ENCODE measurements at regions not wholly inside any gene's neighbourhood (a gene's known extent, or its start where the extent isn't known, plus 50 kb on each side); places are given as distances from the start of the nearest gene placed in this dataset.

DNA sequence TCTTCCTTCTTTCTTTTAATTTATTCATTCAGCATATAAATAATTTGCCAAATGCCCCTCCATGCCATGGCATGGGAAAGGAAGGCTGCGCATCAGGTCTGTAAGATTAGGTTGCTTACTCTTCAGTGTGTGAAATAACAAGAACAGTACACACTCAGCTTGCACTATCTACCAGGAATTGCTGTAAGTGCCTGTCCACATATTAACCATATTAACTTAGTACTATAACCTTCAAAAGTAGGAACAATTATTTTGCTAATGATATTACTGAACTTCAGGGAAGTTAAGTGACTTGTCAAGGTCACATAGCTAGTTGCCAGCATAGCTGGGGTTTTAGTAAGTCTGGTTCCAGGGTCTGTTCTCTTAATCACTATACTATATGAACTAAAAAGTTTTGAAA lies 89.2 kb upstream of the PMFBP1 start:
- no peak for ATAC-seq

DNA sequence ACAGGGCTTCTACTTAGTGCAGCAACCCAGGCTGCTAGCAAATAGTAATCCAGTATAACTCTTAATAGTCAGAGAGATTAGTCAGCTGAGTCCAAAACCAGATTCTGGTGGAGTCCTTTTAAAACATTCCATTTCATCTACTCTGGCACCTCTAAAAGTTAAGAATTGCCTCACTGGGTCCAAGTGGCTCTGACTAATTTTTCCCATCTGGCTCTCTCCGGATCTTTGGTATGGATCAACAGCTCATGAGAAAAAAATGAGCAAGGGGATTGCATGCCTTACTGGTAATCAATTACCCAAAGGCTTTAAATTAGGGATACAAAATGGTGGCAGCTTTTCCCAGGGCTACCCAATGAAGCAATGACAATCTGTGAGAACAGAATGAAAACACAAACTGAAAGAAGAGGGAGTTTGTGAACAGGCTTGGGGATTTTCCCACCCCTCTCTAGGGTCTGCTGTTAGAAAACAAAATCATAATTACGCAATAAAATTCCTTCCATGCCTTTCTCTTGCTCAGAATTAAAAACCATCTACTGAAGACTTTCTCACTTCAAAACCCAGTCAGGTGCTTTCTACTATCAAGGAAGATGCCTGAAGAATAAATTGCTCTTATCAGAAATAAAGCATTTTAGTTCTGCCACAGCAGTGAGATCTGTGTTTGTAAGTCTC lies 84.6 kb upstream of the PMFBP1 start:
- ATAC-seq: no peak

DNA sequence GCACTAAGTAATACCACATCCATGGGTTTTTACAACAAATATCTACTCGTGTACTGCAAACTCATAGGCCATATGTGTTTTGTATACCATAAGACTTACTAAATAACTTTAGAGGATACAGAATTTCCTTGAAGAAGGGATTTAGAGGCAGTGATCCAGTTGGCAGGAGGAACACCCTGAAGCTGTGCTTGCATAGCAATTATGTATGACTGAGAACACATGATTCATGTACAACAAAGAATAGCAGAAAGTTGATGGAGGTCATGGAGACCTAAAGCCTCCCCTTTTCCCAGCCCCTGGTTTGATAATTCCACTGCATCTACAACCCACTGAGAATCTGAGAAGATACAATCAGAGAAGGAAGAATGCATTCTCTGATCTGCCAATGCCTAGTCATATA lies 83.8 kb upstream of the PMFBP1 start:
- ATAC-seq: no peak

- no peak for ATAC-seq
Measured at GRCh38 chr16:72247821-72248253, 75.9 kb upstream of the PMFBP1 start.

DNA sequence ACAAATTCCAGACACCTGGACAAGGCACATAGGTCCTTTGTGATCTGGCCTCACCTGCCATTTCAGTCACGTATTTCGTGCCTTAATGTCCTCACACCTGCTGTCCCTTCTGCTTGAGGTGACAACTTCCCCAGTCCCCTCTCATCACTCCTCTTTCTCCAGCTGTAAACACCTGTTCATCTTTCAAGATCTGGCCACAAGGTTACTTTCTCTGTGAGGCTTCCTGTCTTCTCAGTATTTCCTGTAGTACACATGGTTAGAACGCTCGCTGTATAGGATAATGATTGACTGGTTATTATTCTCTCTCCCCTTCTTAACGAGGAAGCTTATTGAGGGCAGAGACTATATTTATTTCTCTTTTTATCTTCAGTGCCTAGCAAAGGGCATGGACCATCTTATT lies 74.5 kb upstream of the PMFBP1 start:
- no peak for ATAC-seq

DNA sequence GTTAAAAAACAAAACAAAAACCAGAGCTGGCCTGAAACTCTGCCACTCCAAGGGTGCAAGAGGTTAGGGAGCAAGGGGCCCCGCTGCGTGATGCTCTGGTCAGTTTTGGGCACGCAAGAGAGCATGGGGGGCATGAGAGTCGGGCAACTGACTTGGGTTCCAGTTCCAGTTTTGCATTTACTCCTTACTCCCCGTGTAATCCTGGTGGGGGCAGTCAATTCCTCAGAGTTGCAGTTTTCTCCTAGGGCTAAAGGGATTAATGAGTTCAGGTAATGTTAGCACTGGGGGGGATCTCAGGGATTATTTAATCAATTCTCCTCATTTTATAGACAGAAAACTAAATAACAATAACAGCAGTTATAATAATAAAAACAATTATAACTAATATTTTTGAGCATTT lies 72.9 kb upstream of the PMFBP1 start:
- no peak for ATAC-seq

- ATAC-seq: no peak
Measured at GRCh38 chr16:72243621-72244020, 71.7 kb upstream of the PMFBP1 start.

DNA sequence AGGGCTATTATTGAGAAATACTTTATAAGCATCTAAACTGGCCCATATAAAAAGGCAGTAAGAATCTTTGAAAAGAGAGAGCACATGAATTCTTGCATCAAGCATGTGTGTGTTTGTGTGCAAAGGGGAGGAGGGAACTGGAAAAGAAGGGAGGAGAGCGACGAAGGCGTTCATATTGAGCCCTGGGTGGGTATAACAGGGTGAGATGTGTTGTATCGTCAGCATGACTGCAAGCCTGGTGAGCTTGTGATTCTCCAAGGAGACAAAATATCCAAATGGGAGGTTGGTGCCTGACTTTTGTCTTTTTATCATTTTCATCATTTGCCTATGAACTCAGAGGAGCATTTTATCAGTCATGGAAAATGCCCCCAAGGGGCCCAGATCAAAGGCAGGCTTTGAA lies 70.8 kb upstream of the PMFBP1 start:
- ATAC-seq: no peak

DNA sequence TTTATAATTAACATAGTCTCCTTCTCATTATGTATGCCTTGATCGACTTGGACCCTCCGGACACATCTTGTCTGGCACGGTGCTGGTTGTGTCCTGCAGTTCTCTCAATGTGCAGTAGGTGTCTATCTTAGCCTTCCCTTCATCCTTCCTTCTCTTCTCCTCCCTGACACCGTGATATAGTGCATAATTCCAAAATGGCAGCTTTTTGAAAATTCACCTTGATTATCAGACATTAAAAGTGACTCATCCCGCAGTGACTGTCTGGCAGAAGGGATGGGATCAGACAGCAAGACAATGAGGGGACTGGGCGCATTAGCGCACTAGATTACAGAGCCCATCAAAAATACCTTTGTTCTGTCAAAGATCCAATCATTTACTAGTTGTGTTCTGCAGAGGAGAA lies 70.0 kb upstream of the PMFBP1 start:
- ATAC-seq: no peak

- no peak for ATAC-seq
Measured at GRCh38 chr16:72241008-72241407, 69.1 kb upstream of the PMFBP1 start.

- ATAC-seq: no peak
Measured at GRCh38 chr16:72240466-72240865, 68.5 kb upstream of the PMFBP1 start.

GRCh38 chr16:72236866-72237265 lies 64.9 kb upstream of the PMFBP1 start:
- ATAC-seq: no peak

- ATAC-seq: no peak
Measured at GRCh38 chr16:72234387-72234786, 62.4 kb upstream of the PMFBP1 start.

- no peak for ATAC-seq
Measured at GRCh38 chr16:72228014-72228413, 56.1 kb upstream of the PMFBP1 start.

GRCh38 chr16:72226136-72226535 lies 54.2 kb upstream of the PMFBP1 start:
- ATAC-seq: no peak

- no peak for ATAC-seq
Measured at GRCh38 chr16:72224260-72224768, 52.4 kb upstream of the PMFBP1 start.

- ATAC-seq: no peak
Measured at GRCh38 chr16:72222503-72222902, 50.5 kb upstream of the PMFBP1 start.

All from activated CD4-positive, CD25-positive, alpha-beta regulatory T cell treated with anti-CD3 and anti-CD28 coated beads, Interleukin-2, amount 50 U/mL, for 24 hours (primary cell).